ENCODE measurements at regions not wholly inside any gene's neighbourhood (a gene's known extent, or its start where the extent isn't known, plus 50 kb on each side); places are given as distances from the start of the nearest gene placed in this dataset.
A peak's percentile ranks its signal among the peaks of the same experiment; 100 is the strongest.
"Not testable (repeated sequence)": the region's sequence is repeated elsewhere in the genome, so short reads cannot be mapped to it uniquely, and the experiment has no call there.

DNA sequence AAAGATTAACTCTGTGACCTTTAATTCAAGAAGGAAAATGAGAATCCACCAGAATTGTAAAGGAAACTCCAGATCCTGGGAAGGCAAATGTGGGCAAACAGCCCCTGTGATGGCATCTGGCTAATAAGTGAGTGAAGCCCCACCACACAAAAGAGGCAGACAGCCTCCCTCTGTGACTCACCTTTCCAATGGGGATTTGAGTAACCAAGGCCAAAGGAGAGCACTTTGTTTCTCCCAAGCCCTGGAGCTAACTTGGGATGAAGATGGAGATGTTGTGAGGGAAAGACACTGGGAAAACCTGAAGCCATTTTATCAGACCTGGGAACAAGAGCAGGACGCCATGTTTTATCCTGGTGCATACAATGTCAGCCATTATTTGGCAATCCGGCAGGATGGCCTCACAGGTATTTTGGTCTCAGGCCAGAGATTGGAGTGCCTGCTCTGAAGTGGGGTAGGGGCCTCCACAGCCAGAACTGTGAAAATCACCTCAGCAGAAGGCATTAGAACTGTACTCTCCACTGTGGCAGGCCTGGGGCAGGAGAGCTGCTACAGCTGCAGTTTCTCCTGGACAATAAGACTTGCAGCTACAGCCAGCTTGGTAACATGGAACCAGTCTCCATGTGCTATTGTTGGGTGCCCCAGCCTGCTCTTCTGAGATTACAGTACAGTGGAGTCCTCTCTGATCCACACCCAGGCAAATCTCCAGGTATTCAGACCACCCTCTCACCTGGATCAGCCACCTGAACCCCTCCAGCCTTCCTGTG lies 96.6 kb upstream of the PCED1B start:
- no peak for DNase-seq

DNA sequence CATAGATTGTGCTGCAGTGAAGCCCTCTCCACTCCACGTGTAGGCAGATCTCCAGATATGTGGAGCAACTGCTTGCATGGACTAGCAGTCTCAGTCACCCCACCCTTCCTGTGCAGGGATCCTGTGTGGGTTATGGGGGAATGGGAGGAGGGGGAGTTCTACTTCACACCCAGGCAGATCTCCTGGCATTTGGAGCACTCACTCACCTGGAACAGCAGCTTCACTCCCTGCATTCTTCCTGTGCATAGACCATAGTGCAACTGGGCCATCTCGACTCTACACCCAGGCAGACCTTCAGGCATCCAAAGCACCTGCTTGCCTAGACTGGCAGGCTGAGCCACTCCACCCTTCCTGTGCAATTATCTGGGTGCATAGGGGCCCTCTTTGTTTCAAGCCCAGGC lies 96.0 kb upstream of the PCED1B start:
- no peak for DNase-seq

DNA sequence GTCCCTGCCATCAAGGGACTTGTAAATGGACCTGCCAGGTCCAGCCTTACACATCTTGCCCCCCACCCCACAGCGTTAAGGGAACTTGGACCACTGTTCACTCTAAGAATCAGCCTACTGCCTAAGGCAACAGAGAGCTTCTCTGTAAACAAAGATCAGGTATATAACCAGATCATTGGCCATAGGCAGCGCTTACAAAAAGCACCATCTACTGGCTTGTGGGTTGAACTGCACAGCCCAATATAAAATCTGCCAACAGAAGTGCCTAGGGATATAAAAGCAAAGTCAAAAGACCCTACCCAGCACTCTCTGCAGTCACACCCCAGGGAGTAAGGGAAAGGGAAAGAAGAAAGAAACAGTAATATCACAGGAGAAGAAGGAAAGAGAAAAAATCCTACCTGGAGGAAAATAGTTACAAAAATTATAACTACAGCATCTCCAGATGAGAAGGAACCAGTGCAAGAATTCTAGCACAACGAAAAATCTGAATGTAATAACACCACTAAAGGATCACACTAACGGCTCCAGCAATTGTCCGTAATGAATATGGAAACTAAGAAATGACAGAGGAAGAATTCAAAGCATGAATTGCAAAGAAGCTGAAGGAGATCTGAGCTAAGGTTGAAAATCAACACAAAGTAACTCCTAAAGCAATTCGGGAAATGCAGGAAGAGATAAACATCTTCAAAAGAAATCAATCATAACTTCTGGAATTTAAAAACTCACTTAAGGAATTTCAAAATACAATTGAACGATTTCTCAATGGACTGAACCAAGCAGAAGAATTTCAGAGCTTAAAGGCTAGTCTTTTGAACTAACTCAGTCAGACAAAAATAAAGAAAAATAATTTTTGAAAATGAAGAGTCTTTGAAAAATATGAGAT lies 95.2 kb upstream of the PCED1B start:
- peak in 9 of 58 donors; percentile 2 to 15 (median 4) for DNase-seq

DNA sequence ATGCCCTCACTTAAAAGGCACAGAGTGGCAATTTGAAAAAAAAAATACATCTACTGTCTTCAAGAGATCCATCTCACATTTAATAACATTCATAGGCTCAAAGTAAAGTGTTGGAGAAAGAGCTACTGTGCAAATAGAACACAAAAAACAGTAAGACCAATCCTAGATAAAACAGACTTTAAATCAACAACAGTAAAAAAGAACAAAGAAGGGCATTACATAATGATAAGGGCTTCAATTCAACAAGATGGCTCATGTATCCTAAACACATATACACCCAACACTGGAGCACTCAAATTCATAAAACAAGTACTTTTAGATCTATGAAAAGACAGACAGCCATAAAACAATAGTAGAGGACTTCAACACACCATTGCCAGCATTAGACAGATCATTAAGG lies 93.6 kb upstream of the PCED1B start:
- no peak for DNase-seq

DNA sequence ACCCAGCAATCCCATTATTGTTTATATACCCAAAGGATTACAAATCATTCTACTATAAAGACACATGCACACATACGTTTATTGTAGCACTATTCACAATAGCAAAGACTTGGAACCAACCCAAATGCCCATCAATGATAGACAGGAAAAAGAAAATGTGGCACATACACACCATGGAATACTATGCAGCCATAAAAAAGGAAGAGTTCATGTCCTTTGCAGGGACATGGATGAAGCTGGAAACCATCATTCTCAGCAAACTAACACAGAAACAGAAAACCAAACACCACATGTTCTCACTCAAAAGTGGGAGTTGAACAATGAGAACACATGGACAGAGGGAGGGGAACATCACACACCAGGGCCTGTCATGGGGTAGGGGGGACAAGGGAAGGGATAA lies 91.3 kb upstream of the PCED1B start:
- not testable (repeated sequence) for DNase-seq

DNA sequence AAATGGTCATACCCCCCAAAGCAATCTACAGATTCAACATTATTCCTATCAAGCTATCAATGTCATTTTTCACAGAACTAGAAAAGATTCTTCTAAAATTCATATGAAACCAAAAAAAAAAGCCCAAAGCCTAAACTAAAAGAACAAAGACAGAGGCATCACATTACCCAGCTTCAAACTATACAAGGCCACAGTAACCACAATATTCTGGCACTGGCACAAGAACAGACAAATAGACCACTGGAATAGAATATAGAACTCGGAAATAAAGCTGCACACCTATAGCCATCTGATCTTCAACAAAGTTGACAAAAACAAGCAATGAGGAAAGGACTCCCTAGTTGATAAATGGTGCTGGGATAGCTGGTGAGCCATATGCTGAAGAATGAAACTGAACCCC lies 89.2 kb upstream of the PCED1B start:
- DNase-seq = no peak

DNA sequence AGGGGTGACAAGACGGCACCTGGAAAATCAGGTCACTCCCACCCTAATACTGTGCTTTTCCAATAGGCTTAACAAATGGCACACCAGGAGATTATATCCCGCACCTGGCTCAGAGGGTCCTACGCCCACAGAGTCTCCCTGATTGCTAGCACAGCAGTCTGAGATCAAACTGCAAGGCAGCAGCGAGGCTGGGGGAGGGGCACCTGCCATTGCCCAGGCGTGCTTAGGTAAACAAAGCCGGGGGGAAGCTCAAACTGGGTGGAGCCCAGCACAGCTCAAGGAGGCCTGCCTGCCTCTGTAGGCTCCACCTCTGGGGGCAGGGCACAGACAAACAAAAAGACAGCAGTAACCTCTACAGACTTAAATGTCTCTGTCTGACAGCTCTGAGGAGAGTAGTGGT lies 87.4 kb upstream of the PCED1B start:
- DNase-seq = not testable (repeated sequence)

DNA sequence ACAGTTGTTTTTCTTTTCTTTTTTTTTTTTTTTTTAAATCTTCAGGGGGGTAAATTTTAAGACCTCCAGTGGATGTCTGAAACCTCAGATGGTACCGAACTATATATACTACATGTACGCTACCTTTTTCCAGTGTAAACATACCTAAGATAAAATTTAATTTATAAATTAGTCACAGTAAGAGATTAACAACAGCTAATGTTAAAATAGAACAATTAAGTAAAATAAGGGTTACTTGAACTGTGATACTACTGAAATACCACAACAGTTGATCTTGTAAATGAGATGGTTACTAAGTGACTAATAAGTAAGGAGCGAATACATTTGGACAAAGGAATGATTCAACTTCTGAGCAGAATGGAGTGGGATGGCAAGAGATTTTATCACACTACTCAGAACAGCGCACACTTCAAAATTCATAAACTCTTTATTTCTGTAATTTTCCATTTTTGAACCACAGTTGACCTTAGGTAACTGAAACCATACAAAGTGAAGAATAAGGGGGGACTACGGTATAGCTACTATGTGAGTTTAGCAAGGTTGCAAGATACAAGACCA lies 80.5 kb upstream of the PCED1B start:
- DNase-seq = no peak

DNA sequence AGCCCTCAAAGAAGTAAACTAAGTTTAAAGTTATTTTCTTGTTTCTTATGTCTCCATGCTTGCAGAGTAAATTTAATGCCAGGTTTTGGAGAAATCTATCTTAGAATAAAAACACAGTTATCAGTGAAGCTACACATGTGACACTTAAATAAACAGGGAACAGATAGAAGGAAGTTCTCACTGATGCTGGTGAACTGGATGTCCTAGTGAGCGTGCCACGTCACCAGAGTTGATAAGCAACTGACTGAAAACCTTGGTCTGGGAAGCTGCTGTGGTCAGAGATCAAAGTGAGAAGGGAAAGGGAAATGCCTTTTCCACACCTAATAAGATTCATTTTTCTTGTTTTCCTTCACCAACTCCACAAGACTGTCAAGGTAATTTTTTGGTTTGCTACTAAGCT lies 74.8 kb upstream of the PCED1B start:
- DNase-seq = peak in 2 of 58 donors; percentile 0 to 3

DNA sequence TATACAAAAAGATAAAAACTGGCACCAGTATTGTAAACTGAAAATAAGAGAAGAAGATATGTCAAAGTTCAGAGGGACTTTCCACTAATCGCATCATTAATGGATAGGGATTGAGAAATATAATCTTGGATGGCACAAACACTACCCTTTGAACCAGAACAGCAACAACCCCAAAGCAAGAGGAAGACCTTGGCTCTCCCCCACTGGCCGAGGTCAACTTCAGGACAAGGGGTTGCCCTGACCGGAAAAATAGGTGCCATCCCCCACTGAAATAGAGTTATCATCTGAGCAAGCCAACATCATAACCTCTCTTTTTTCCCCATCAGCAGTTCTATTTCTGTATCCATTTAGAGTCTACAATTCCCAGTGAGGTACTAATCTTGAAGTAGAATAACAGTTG lies 72.4 kb upstream of the PCED1B start:
- DNase-seq = no peak

DNA sequence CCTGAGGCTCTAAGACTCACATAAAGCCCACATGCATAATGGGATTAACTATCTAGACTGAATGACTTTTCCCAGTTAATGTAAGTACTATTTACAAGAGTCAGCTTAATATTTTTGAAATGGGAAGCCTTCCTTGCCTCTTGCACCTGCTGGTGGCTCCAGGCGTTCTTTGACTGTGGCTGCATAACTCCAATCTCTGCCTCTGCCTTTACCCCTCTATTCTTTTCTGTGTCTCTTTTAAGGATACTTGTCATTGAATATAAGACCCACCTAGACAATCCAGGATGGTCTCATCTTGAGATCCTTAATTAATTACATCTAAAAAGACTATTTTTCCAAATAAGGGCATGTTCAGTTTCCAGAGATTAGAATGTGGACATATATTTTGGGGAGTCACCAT lies 66.9 kb upstream of the PCED1B start:
- DNase-seq = no peak

DNA sequence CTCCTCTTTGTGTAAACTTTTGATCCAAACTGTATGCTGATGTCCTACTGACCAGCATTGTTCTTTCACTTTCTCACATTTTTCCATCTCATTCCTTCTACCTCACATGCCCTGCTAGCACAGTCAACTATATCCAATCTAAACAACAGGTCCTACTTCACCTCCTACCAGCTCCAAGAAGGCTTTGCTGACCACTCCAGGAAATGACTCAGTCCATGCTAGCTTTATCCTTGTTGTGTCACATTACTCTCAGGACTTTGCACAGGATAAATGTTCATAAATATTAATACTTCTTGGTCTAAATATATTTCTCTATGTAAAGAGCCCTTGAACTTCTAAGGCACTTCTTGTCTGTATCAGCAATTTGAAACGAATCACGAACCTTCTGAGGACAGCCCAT lies 64.9 kb upstream of the PCED1B start:
- DNase-seq = no peak

DNA sequence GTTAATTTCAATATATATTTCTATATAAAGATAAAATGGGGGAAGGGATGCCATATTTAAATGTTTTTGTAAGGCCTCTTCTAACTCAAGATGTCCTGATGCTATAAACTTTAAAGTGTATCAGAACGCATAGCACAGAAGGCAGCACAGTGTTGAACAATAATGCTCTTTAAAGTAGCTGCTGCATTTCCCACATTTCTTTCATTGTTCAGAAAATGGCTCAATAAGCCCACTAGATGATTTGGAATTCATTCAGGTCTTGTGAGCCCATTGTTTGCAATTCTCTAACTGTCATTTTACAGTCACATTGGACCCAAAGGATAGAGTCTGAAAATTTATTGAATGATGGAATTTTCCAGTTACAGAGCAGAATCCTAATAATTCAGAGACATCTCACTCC lies 64.0 kb upstream of the PCED1B start:
- no peak for DNase-seq

DNA sequence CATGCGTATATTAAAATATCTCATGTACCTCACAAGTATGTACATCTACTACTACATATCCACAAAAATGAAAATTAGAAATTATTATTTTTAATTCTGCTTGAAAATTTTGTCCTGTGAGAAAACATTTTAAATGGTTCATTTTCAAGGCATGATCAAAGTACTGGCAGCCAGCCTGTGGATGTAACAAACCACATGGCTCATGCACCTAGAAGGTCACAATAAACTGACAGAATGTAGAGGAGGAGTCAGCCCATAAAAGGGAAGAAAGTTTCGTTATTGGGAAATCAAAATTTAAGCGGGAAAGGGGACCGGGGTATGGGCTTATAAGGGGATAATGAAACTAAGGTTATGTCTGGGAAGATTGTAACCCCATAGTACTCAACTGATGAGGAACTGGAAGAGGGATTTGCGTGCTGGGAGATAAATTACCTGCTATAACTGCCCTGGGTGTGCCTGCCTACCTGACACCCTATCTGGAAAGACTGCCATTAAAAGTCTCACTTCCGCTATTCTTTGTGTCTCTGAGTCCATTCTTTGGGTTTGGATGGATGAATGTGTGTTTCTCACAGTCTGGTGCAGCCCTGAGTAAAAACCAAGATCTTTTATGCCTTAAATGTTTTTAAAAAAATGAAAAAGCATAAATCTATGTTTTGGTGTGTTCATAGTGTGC lies 62.2 kb upstream of the PCED1B start:
- no peak for DNase-seq

DNA sequence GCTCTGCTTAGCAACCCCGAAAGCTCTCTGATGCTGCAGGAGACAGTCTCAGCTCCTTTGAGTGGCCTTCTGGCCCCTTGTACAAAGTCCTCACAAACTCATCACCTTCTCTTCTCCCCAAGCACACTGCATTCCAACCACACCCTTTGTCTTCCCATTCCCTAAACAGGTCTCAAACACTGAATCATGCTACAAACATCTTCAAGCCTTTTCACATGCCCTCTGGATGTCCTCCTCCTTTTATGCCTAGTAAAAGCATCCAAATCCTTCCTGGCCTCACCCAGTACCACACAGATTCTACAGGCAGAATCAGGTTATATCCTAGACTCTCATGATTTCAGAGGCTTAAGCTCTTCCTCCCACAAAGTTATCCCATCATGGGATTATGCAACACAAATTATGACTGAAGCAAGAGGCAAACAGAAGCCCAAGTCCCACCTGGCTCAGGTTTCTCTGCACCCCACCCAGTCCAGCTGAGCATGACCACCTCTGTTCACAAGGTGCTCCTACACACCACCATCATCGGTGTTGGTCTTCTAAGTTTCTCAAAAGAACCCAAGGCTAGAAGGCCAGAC lies 61.4 kb upstream of the PCED1B start:
- DNase-seq = no peak

DNA sequence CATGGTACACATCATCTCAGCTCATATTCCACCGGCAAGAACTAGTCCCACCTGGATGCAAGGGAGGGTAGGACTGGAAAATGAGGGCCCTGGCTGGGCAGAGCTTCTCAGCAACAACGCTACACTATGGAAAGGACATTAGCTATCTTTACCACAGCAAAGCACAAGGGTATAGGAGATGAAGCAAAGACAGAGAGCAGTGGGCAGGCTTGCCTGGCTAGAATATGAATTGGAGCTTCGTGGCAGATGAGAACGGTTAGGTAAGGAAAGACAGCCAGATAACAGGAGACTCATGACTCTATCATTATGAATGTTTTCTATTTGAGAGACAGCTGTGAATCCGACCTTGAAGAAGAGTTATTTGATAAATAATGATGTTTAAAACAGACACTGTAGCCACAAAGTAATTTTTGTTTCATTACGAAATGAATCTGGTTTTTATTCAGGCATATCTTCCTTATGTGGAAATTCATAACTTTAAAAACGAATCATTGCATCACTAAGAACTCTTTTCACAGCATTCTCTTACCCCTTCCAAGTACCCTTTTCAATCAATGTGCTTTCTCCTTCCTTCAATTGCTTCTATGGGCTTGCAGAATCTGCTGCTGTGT lies 59.1 kb upstream of the PCED1B start:
- DNase-seq = no peak

DNA sequence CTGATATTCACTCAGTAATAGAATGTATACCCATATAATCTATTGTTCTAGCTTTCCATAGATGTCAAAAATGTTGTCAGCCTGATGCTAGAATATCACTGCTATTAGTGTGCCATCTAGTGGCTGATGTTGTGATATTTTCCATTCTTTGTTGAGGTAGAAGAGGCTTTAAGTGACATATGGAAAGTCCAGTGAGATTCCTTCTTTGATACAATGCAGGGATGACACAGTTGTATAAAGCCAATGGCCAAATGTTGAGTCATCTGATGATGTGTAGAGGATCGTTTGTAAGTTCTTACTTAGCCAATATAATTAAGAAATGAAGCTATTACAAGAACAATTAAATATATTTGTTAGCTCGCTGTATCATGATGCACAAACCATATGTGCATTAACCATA lies 58.1 kb upstream of the PCED1B start:
- DNase-seq = peak in 6 of 58 donors; percentile 0 to 76 (median 2)

DNA sequence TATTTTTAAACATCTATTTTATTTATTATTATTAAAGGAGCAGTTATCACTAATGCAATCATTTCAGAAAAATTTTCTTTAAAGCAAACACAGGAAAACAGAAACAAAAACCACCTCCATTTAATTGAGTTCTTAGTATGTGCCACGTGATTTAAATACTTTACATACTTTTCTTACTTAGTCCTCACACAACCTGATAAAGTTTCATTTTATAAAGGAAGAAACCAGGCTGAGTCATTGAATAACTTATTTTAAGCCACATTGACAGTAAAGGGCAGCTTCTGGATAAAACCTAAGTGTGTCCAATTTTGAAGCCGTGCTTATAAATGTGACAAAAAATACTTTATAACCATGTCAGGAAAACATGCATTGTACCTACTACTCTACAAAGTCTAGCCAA lies 57.1 kb upstream of the PCED1B start:
- DNase-seq = no peak

DNA sequence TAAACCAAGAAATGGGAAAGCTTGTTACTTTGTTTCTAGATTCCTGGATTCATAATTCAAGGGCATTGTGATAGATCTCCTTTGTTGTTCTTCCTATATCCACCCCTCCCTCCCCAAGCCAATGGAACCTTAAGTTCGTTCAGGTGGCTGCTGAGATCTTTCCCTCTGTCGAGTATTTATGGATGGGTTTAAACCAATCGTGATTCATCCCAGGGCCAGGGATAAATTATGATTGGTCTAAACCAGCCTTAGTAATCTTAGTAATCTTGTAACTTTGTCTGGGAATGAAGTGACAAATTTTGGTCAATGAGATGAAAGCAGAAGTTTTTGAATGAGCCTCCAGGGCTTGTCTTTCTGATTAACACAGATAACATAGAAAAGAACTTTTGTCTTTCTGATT lies 56.1 kb upstream of the PCED1B start:
- DNase-seq = no peak

DNA sequence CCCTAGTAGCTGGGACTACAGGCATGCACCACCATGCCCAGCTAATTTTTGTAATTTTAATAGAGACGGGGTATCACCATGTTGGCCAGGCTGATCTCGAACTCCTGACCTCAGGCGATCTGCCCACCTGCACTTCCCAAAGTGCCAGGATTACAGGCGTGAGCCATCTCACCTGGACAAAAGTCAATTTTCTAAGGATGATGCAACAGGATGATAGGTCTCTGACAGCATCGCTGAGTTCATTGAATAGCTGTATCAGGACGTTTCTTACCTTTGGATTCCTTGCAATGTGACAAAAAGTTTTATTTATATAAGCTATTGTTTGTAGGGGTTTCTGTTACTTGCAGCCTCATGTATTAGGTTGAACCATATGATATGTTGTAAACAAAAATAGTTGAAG lies 55.5 kb upstream of the PCED1B start:
- no peak for DNase-seq

DNA sequence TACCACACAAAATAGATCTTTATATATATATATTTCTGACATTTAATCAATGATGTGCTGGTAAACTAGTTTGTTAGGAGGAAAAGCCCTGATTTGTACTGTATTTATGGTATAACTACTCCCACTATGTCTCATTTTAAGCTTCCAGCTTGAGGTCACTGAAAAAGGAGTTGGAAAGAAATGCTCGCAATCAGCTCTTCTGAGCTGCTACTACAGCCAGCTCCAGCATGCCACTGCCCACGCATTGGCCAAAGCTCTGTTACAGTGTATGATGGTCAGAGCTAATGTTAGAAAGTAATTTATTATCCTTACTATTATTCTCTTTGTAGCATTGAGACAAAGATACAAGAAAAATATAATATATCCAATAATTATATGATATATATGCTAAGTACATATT lies 55.0 kb upstream of the PCED1B start:
- DNase-seq = no peak
